K562 (cell line): ENCODE measurements at regions not wholly inside any gene's neighbourhood (a gene's known extent, or its start where the extent isn't known, plus 50 kb on each side); places are given as distances from the start of the nearest gene placed in this dataset.

Experiments used
- ATAC-seq: fragments of 200-7000 bp; cut with Tn5 transposase; 3 replicates; pipeline ENCODE4 v1.9.1; 2020; ENCODE audit warnings: moderate library complexity
- BruUV-seq: library from RNA; stranded (reverse); fragments of 400-500 nt; replicated peaks from 2 replicates; lab custom pipeline; 2021; lab: Mats Ljungman, UMichigan
- CTCF ChIA-PET: fragments of 300-600 bp; formaldehyde crosslinking; extraction: SDS; loops from one replicate; lab custom pipeline; 2021; ENCODE audit warnings: low intra/inter-chr PET ratio; lab: Yijun Ruan, JAX
- POLR2A ChIA-PET: fragments of 300-600, 350-650 bp; sonication (Branson Sonifier 250); formaldehyde crosslinking; extraction: SDS; loops from one replicate; lab custom pipeline; 2021; ENCODE audit warnings: antibody characterized with exemption, inconsistent platforms; lab: Yijun Ruan, JAX
- DNase-seq, 4 experiments: peaks; one replicate each; pipeline versions ENCODE4 v3.0.0 to v3.0.0-alpha.2; 2011 to 2018; ENCODE audit warnings: low spot score in 3 of 4, mixed read lengths in 3 of 4; ENCODE audit errors: extremely low read depth in 1 of 4
- FAIRE-seq: peaks from 2 replicates; lab custom pipeline; 2011; peaks lifted over from hg19 to GRCh38; lab: Jason Lieb, UNC
- H2AFZ ChIP-seq: 2 replicates; pipeline ENCODE4 v1.6.0; 2011; ENCODE audit warnings: low read depth, low read length, control low read depth, inconsistent platforms
- H3K27ac ChIP-seq: fragments of 200-600 bp; 3 replicates; pipeline ENCODE4 v1.8.0; 2011; ENCODE audit warnings: low read depth, mild to moderate bottlenecking, control low read depth, inconsistent platforms, low read length, moderate library complexity, mixed read lengths; ENCODE audit errors: extremely low read depth
- H3K27me3 ChIP-seq, 2 experiments: fragments of 300-600 bp in 1 of 2; 2 replicates in 1 of 2; 3 replicates in 1 of 2; pipeline versions ENCODE4 v1.6.0 to v1.8.0; 2011; ENCODE audit warnings: inconsistent platforms in 2 of 2, low read length in 2 of 2, mild to moderate bottlenecking in 1 of 2, mixed read lengths in 1 of 2, moderate library complexity in 1 of 2; ENCODE audit not compliant: control insufficient read depth in 2 of 2, insufficient read depth in 2 of 2
- H3K36me3 ChIP-seq: fragments of 300-600 bp; 3 replicates; pipeline ENCODE4 v1.8.0; 2011; ENCODE audit warnings: mild to moderate bottlenecking, low read length, inconsistent platforms; ENCODE audit not compliant: control insufficient read depth, insufficient read depth
- H3K4me1 ChIP-seq, 2 experiments: fragments of 200-600 bp in 1 of 2; replicated peaks in 1 of 2; 2 replicates in 1 of 2; 3 replicates in 1 of 2; pipeline versions ENCODE4 v1.5.1 to v1.8.0; 2011; ENCODE audit warnings: inconsistent platforms in 2 of 2, low read length in 2 of 2, mild to moderate bottlenecking in 1 of 2, mixed read lengths in 1 of 2, moderate library complexity in 1 of 2; ENCODE audit not compliant: control insufficient read depth in 2 of 2, insufficient read depth in 2 of 2
- H3K4me2 ChIP-seq: 2 replicates; pipeline ENCODE4 v1.6.1; 2011; ENCODE audit warnings: low read length, control low read depth, inconsistent platforms, mixed read lengths; ENCODE audit not compliant: insufficient read depth
- H3K4me3 ChIP-seq: fragments of 200-600 bp; sonication (generic), shearing (Covaris generic); 2 replicates; pipeline ENCODE4 v1.5.1; 2016; ENCODE audit warnings: control low read depth, inconsistent platforms
- H3K79me2 ChIP-seq: fragments of 200-600 bp; 3 replicates; pipeline ENCODE4 v1.8.0; 2011; ENCODE audit warnings: low read length, inconsistent platforms; ENCODE audit not compliant: control insufficient read depth, insufficient read depth
- H3K9ac ChIP-seq, 2 experiments: 2 replicates each; pipeline versions ENCODE4 v1.6.0 to v1.6.1; 2011; ENCODE audit warnings: low read depth in 2 of 2, low read length in 2 of 2, control low read depth in 1 of 2, inconsistent platforms in 1 of 2, mild to moderate bottlenecking in 1 of 2, mixed read lengths in 1 of 2; ENCODE audit not compliant: insufficient read depth in 1 of 2
- H3K9me1 ChIP-seq: one replicate; pipeline ENCODE4 v1.6.0; 2011; ENCODE audit warnings: inconsistent platforms, mild to moderate bottlenecking, low read length, moderate library complexity; ENCODE audit not compliant: control insufficient read depth, insufficient read depth
- H3K9me3 ChIP-seq: replicated peaks from 2 replicates; pipeline ENCODE4 v1.5.1; 2011; ENCODE audit warnings: low read depth, low read length, inconsistent platforms; ENCODE audit not compliant: control insufficient read depth, insufficient read depth
- H4K20me1 ChIP-seq: replicated peaks from 2 replicates; pipeline ENCODE4 v1.6.1; 2011; ENCODE audit warnings: low read length, inconsistent platforms, mixed read lengths; ENCODE audit not compliant: control insufficient read depth, insufficient read depth
- ARID1B ChIP-seq: fragments of 450-650 bp; IDR thresholded peaks from 2 replicates; pipeline ENCODE4 v1.6.1; 2016; ENCODE audit warnings: antibody characterized with exemption, mild to moderate bottlenecking, inconsistent platforms
- ARID4B ChIP-seq: sonication (generic); formaldehyde crosslinking; IDR thresholded peaks from 2 replicates; pipeline ENCODE4 v1.8.0; 2022; ENCODE audit warnings: mild to moderate bottlenecking, missing genetic modification reagents
- RB1 ChIP-seq: fragments of 450-650 bp; IDR thresholded peaks from 2 replicates; pipeline ENCODE4 v1.6.1; 2017; ENCODE audit warnings: low read depth, mild to moderate bottlenecking
- SIN3A ChIP-seq, 2 experiments: fragments of 150-350 bp in 1 of 2; IDR thresholded peaks; 2 replicates each; pipeline ENCODE4 v1.6.1; 2011 to 2016; ENCODE audit warnings: borderline replicate concordance in 2 of 2, low read depth in 2 of 2, low read length in 2 of 2, mild to moderate bottlenecking in 2 of 2, moderate library complexity in 2 of 2; ENCODE audit not compliant: control insufficient read depth in 1 of 2
- SMAD4 ChIP-seq: fragments of 250-450 bp; sonication (Bioruptor Pico); conservative IDR thresholded peaks from 2 replicates; pipeline ENCODE4 v1.8.0; 2021; ENCODE audit warnings: inconsistent platforms, mild to moderate bottlenecking, moderate library complexity
- ZFX ChIP-seq: sonication (generic); formaldehyde crosslinking; IDR thresholded peaks from 2 replicates; pipeline ENCODE4 v1.8.0; 2022; ENCODE audit warnings: mild to moderate bottlenecking, missing genetic modification reagents, moderate library complexity
- ZNF184 ChIP-seq: sonication (generic); formaldehyde crosslinking; IDR thresholded peaks from 2 replicates; pipeline ENCODE4 v1.5.0; 2020; ENCODE audit warnings: missing genetic modification reagents
- ZNF75A ChIP-seq: fragments of 450-650 bp; formaldehyde crosslinking; IDR thresholded peaks from 2 replicates; pipeline ENCODE4 v1.4.0; 2020; ENCODE audit warnings: mild to moderate bottlenecking
- ZNF778 ChIP-seq: fragments of 450-650 bp; formaldehyde crosslinking; IDR thresholded peaks from 2 replicates; pipeline ENCODE4 v1.4.0; 2020; ENCODE audit warnings: mild to moderate bottlenecking, moderate library complexity
- ZNF79 ChIP-seq: fragments of 250-450 bp; sonication (Bioruptor Pico); IDR thresholded peaks from 2 replicates; pipeline ENCODE4 v1.4.0; 2020; ENCODE audit warnings: low read depth, mild to moderate bottlenecking, moderate library complexity
- ZZZ3 ChIP-seq: fragments of 450-650 bp; IDR thresholded peaks from 2 replicates; pipeline ENCODE4 v1.6.1; 2016; ENCODE audit warnings: antibody characterized with exemption, mild to moderate bottlenecking, moderate library complexity
- in situ Hi-C: fragments of 300-500 bp; cut with MboI; formaldehyde crosslinking; loops from 4 replicates; pipeline ENCODE4 v1.15.0; 2018; ENCODE audit warnings: inconsistent platforms, mixed read lengths
- intact Hi-C: fragments of 100-400 bp; cut with micrococcal nuclease; formaldehyde crosslinking; loops from 2 replicates; pipeline ENCODE4 v1.14.2; 2022
- TF ChIP-seq, protein P1 (sequence below): IDR thresholded peaks from 2 replicates; pipeline ENCODE4 v1.6.1; 2014; ENCODE audit warnings: antibody characterized with exemption

GRCh38 chr2:33946193-33946592 lies 347.1 kb upstream of the FAM98A start (continued):
- TF ChIP-seq ZNF778 (CRISPR knock-in tag) (no peak), ZFX (CRISPR knock-in tag) (no peak), SIN3A (IDR thresholded peaks at IDR 0.05; ENCODE audit: borderline replicate concordance in 2 of 2, control insufficient read depth in 1 of 2, low read depth in 2 of 2, low read length in 2 of 2) (no peak), ZNF75A (CRISPR knock-in tag) (no peak), ZZZ3 (no peak), RB1 (no peak), SMAD4 (CRISPR knock-in tag) (no peak), ZNF79 (CRISPR knock-in tag) (no peak), ARID1B (no peak)
- TF ChIP-seq, protein P1, sequence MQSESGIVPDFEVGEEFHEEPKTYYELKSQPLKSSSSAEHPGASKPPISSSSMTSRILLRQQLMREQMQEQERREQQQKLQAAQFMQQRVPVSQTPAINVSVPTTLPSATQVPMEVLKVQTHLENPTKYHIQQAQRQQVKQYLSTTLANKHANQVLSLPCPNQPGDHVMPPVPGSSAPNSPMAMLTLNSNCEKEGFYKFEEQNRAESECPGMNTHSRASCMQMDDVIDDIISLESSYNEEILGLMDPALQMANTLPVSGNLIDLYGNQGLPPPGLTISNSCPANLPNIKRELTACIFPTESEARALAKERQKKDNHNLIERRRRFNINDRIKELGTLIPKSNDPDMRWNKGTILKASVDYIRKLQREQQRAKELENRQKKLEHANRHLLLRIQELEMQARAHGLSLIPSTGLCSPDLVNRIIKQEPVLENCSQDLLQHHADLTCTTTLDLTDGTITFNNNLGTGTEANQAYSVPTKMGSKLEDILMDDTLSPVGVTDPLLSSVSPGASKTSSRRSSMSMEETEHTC = no peak
- TF ChIP-seq, all 486 proteins: peak for 0

GRCh38 chr2:33933203-33933602 lies 334.1 kb upstream of the FAM98A start:
- in situ Hi-C loops = no loop called here
- no peaks in the 10 kb centered on the region for H3K9me1 ChIP-seq
- no peak for FAIRE-seq
- H3K4me2 ChIP-seq = no peak overlapping the region
- H4K20me1 ChIP-seq = no peaks in the 10 kb centered on the region
- BruUV-seq = no TSS peak
- H3K79me2 ChIP-seq = no peaks in the 10 kb centered on the region
- intact Hi-C loops = no loop called here
- H3K9me3 ChIP-seq = no peaks in the 10 kb centered on the region
- no peak overlapping the region for H3K27ac ChIP-seq
- TF ChIP-seq ARID4B (CRISPR knock-in tag) (no peak), ZNF184 (CRISPR knock-in tag) (no peak)
- H3K4me1 ChIP-seq = no peaks in the 10 kb centered on the region
- no peak for ATAC-seq
- no peak for DNase-seq
- ChIA-PET POLR2A (no interaction called here), CTCF (no interaction called here)
- no peak overlapping the region for H3K9ac ChIP-seq
- H3K36me3 ChIP-seq = no peaks in the 10 kb centered on the region
- H3K4me3 ChIP-seq = no peak overlapping the region
- no peak overlapping the region for H2AFZ ChIP-seq
- H3K27me3 ChIP-seq = no peaks in the 10 kb centered on the region
